BE2C (cell line): ENCODE measurements at regions not wholly inside any gene's neighbourhood (a gene's known extent, or its start where the extent isn't known, plus 50 kb on each side); places are given as distances from the start of the nearest gene placed in this dataset.

Experiments
- DNase-seq: peaks from one replicate; pipeline ENCODE4 v3.0.0-alpha.2; 2020
- H3K27me3 ChIP-seq: fragments of 250-450 bp; sonication (Bioruptor Pico); 2 replicates; pipeline ENCODE4 v1.5.1; 2020; ENCODE audit warnings: mild to moderate bottlenecking
- H3K36me3 ChIP-seq: fragments of 250-450 bp; sonication (Bioruptor Pico); 2 replicates; pipeline ENCODE4 v1.5.1; 2020; ENCODE audit warnings: mild to moderate bottlenecking
- H3K4me1 ChIP-seq: fragments of 250-450 bp; sonication (Bioruptor Pico); 2 replicates; pipeline ENCODE4 v1.5.1; 2020
- H3K4me3 ChIP-seq: 2 replicates; pipeline ENCODE4 v1.5.1; 2011; ENCODE audit warnings: low read depth, low read length
- H3K9me3 ChIP-seq: fragments of 250-450 bp; sonication (Bioruptor Pico); 2 replicates; pipeline ENCODE4 v1.5.1; 2020
- CTCF ChIP-seq: IDR thresholded peaks from 2 replicates; pipeline ENCODE4 v1.5.1; 2012; ENCODE audit warnings: mild to moderate bottlenecking, low read depth, low read length

- H3K4me3 ChIP-seq = no peak overlapping the region
- no peaks in the 10 kb centered on the region for H3K27me3 ChIP-seq
- no peaks in the 10 kb centered on the region for H3K9me3 ChIP-seq
- H3K36me3 ChIP-seq = no peaks in the 10 kb centered on the region
- DNase-seq = no peak
- no peak for TF ChIP-seq CTCF
- H3K4me1 ChIP-seq = no peaks in the 10 kb centered on the region
Measured at GRCh38 chr5:117434254-117434653, 859.6 kb upstream of the SEMA6A start.

GRCh38 chr5:117433818-117434217 is 859.2 kb upstream of the SEMA6A start:
- H3K9me3 ChIP-seq = no peaks in the 10 kb centered on the region
- H3K4me1 ChIP-seq = no peaks in the 10 kb centered on the region
- DNase-seq = no peak
- no peak overlapping the region for H3K4me3 ChIP-seq
- H3K36me3 ChIP-seq = no peaks in the 10 kb centered on the region
- no peak for TF ChIP-seq CTCF
- H3K27me3 ChIP-seq = no peaks in the 10 kb centered on the region

GRCh38 chr5:117431091-117431490 is 856.5 kb upstream of the SEMA6A start:
- H3K4me1 ChIP-seq = no peaks in the 10 kb centered on the region
- H3K36me3 ChIP-seq = no peaks in the 10 kb centered on the region
- no peak for TF ChIP-seq CTCF
- H3K27me3 ChIP-seq = no peaks in the 10 kb centered on the region
- no peak overlapping the region for H3K4me3 ChIP-seq
- H3K9me3 ChIP-seq = no peaks in the 10 kb centered on the region
- DNase-seq = no peak

GRCh38 chr5:117425163-117425562 is 850.5 kb upstream of the SEMA6A start:
- Histone ChIP-seq H3K36me3 (no peaks in the 10 kb centered on the region), H3K27me3 (no peaks in the 10 kb centered on the region), H3K4me3 (no peak overlapping the region), H3K4me1 (no peaks in the 10 kb centered on the region), H3K9me3 (no peaks in the 10 kb centered on the region)
- no peak for TF ChIP-seq CTCF
- no peak for DNase-seq

- no peaks in the 10 kb centered on the region for H3K4me1 ChIP-seq
- DNase-seq = no peak
- H3K36me3 ChIP-seq = no peaks in the 10 kb centered on the region
- TF ChIP-seq CTCF = no peak
- H3K9me3 ChIP-seq = no peaks in the 10 kb centered on the region
- no peaks in the 10 kb centered on the region for H3K27me3 ChIP-seq
- H3K4me3 ChIP-seq = no peak overlapping the region
Measured at GRCh38 chr5:117424559-117424958, 849.9 kb upstream of the SEMA6A start.

- Histone ChIP-seq H3K4me3 (no peak overlapping the region), H3K36me3 (no peaks in the 10 kb centered on the region), H3K27me3 (no peaks in the 10 kb centered on the region), H3K9me3 (no peaks in the 10 kb centered on the region), H3K4me1 (no peaks in the 10 kb centered on the region)
- DNase-seq = no peak
- TF ChIP-seq CTCF = no peak
Measured at GRCh38 chr5:117417501-117417900, 842.9 kb upstream of the SEMA6A start.
